GM12892 (cell line): ENCODE measurements at regions not wholly inside any gene's neighbourhood (a gene's known extent, or its start where the extent isn't known, plus 50 kb on each side); places are given as distances from the start of the nearest gene placed in this dataset.

Experiments used
- POLR2A ChIP-seq: IDR thresholded peaks from 2 replicates; pipeline ENCODE4 v1.6.1; 2011; ENCODE audit warnings: low read depth, low read length, control low read depth
- POLR2AphosphoS5 ChIP-seq: IDR thresholded peaks from 2 replicates; pipeline ENCODE4 v1.6.1; 2011; ENCODE audit warnings: low read depth, low read length, control low read depth
- TAF1 ChIP-seq: IDR thresholded peaks from 2 replicates; pipeline ENCODE4 v1.6.1; 2011; ENCODE audit warnings: low read depth, mild to moderate bottlenecking, control low read depth, low read length, borderline replicate concordance

GRCh38 chr22:47622541-47622940 is 860.1 kb downstream of the TBC1D22A start:
- TF ChIP-seq POLR2AphosphoS5 = no peak
- TF ChIP-seq POLR2A = no peak
- no peak for TF ChIP-seq TAF1
